DOHH2 (cell line): ENCODE measurements at regions not wholly inside any gene's neighbourhood (a gene's known extent, or its start where the extent isn't known, plus 50 kb on each side); places are given as distances from the start of the nearest gene placed in this dataset.

ENCODE experiments used
- EZH2phosphoT487 ChIP-seq: fragments of 200-600 bp; sonication (generic); IDR thresholded peaks from 2 replicates; pipeline ENCODE4 v1.6.1; 2017; ENCODE audit warnings: borderline replicate concordance, mild to moderate bottlenecking, antibody characterized with exemption, low read length, moderate library complexity, mixed read lengths
- TF ChIP-seq, protein P1 (sequence below): fragments of 200-600 bp; sonication (generic); IDR thresholded peaks from one replicate; pipeline ENCODE4 v1.5.1; 2014; ENCODE audit warnings: antibody characterized with exemption, mild to moderate bottlenecking, low read depth, low read length; ENCODE audit not compliant: poor library complexity, severe bottlenecking

DNA sequence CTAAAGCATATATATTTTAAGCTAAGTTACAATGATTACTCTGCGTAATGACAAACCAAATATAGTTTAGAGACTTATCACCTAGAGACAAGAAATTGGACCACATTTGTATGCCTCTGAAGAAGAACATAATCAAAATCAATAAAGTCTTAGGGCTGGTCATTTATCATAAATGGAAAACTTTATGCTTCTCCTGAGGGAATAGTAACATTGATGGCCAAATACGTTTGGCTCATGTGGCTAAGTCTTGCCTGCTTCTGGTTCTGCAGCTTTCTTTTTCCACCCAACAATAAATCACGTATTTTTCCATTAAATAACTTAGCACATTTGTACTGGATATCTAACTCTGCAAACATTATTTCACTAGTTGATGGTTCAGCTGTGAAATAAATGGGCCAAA is 458.4 kb downstream of the SLITRK1 start:
- TF ChIP-seq, protein P1, sequence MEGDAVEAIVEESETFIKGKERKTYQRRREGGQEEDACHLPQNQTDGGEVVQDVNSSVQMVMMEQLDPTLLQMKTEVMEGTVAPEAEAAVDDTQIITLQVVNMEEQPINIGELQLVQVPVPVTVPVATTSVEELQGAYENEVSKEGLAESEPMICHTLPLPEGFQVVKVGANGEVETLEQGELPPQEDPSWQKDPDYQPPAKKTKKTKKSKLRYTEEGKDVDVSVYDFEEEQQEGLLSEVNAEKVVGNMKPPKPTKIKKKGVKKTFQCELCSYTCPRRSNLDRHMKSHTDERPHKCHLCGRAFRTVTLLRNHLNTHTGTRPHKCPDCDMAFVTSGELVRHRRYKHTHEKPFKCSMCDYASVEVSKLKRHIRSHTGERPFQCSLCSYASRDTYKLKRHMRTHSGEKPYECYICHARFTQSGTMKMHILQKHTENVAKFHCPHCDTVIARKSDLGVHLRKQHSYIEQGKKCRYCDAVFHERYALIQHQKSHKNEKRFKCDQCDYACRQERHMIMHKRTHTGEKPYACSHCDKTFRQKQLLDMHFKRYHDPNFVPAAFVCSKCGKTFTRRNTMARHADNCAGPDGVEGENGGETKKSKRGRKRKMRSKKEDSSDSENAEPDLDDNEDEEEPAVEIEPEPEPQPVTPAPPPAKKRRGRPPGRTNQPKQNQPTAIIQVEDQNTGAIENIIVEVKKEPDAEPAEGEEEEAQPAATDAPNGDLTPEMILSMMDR, result no peak
- no peak for TF ChIP-seq EZH2phosphoT487
